ENCODE measurements at regions not wholly inside any gene's neighbourhood (a gene's known extent, or its start where the extent isn't known, plus 50 kb on each side); places are given as distances from the start of the nearest gene placed in this dataset.
A peak's percentile ranks its signal among the peaks of the same experiment; 100 is the strongest.

GRCh38 chr15:66900586-66901310, 164.7 kb upstream of the SMAD3 start:
- Mint-ChIP-seq H3K9me3 (ENCODE audit: unreplicated experiment) (no peaks in the 10 kb centered on the region), H3K27ac (ENCODE audit: unreplicated experiment) (peak overlapping the region; percentile 84), H3K36me3 (ENCODE audit: low read depth, unreplicated experiment) (no peaks in the 10 kb centered on the region), H3K4me1 (ENCODE audit: unreplicated experiment) (peaks cover 32% of the 10 kb centered on the region), H3K27me3 (ENCODE audit: unreplicated experiment) (peaks cover 2% of the 10 kb centered on the region), H3K4me3 (ENCODE audit: unreplicated experiment) (no peak overlapping the region)
- TF ChIP-seq CTCF (IDR thresholded peaks at IDR 0.05; ENCODE audit: unreplicated experiment) = no peak
- DNase-seq (ENCODE audit: low spot score) = no peak

GRCh38 chr15:66901336-66902100, 163.9 kb upstream of the SMAD3 start:
- H3K4me1 Mint-ChIP-seq (ENCODE audit: unreplicated experiment) = peaks cover 25% of the 10 kb centered on the region
- DNase-seq (ENCODE audit: low spot score) = no peak
- peak overlapping the region; percentile 84 for H3K27ac Mint-ChIP-seq (ENCODE audit: unreplicated experiment)
- no peaks in the 10 kb centered on the region for H3K36me3 Mint-ChIP-seq (ENCODE audit: low read depth, unreplicated experiment)
- H3K9me3 Mint-ChIP-seq (ENCODE audit: unreplicated experiment) = no peaks in the 10 kb centered on the region
- H3K4me3 Mint-ChIP-seq (ENCODE audit: unreplicated experiment) = no peak overlapping the region
- H3K27me3 Mint-ChIP-seq (ENCODE audit: unreplicated experiment) = peaks cover 2% of the 10 kb centered on the region
- no peak for TF ChIP-seq CTCF (IDR thresholded peaks at IDR 0.05; ENCODE audit: unreplicated experiment)

- Mint-ChIP-seq H3K27me3 (ENCODE audit: unreplicated experiment) (no peaks in the 10 kb centered on the region), H3K36me3 (ENCODE audit: low read depth, unreplicated experiment) (no peaks in the 10 kb centered on the region), H3K9me3 (ENCODE audit: unreplicated experiment) (no peaks in the 10 kb centered on the region), H3K27ac (ENCODE audit: unreplicated experiment) (no peak overlapping the region), H3K4me1 (ENCODE audit: unreplicated experiment) (peaks cover 8% of the 10 kb centered on the region), H3K4me3 (ENCODE audit: unreplicated experiment) (no peak overlapping the region)
- no peak for TF ChIP-seq CTCF (IDR thresholded peaks at IDR 0.05; ENCODE audit: unreplicated experiment)
- DNase-seq (ENCODE audit: low spot score) = no peak
Measured at GRCh38 chr15:66905185-66905584, 160.2 kb upstream of the SMAD3 start.

GRCh38 chr15:66905954-66906353, 159.4 kb upstream of the SMAD3 start:
- Mint-ChIP-seq H3K4me1 (ENCODE audit: unreplicated experiment) (peaks cover 5% of the 10 kb centered on the region), H3K4me3 (ENCODE audit: unreplicated experiment) (no peak overlapping the region), H3K36me3 (ENCODE audit: low read depth, unreplicated experiment) (no peaks in the 10 kb centered on the region), H3K9me3 (ENCODE audit: unreplicated experiment) (no peaks in the 10 kb centered on the region), H3K27ac (ENCODE audit: unreplicated experiment) (no peak overlapping the region), H3K27me3 (ENCODE audit: unreplicated experiment) (no peaks in the 10 kb centered on the region)
- peak; percentile 32 for TF ChIP-seq CTCF (IDR thresholded peaks at IDR 0.05; ENCODE audit: unreplicated experiment)
- DNase-seq (ENCODE audit: low spot score) = no peak

All from endothelial cell (in vitro differentiated cells).